Left forelimb (tissue), 1 donor: ENCODE measurements at regions not wholly inside any gene's neighbourhood (a gene's known extent, or its start where the extent isn't known, plus 50 kb on each side); places are given as distances from the start of the nearest gene placed in this dataset.
"Not testable (repeated sequence)": the region's sequence is repeated elsewhere in the genome, so short reads cannot be mapped to it uniquely, and the experiment has no call there.

Source experiments
- DNase-seq: peaks from one replicate; pipeline ENCODE4 v3.0.0-alpha.2; 2018; ENCODE audit warnings: low spot score

DNA sequence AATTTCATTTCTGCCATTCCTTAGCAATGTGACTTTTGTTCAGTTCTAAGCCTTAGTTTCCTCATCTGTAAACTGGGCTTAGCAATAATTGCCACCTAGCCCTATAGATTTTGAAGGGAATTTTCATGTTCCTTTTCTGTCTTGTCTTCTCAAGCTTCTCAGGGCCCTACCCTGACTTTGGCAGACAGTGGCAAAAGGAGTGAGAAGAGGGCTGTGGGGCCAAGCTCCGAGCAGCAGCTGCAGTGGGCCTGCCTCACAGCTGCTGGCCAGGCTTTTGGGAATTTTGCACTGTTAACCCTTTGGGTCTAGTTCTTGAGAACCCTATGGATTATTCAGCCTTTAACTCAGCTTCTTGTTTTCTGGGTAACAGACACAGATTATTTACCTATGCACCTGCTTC lies 67.6 kb upstream of the IGSF1 start:
- peak; percentile 57 for DNase-seq

DNA sequence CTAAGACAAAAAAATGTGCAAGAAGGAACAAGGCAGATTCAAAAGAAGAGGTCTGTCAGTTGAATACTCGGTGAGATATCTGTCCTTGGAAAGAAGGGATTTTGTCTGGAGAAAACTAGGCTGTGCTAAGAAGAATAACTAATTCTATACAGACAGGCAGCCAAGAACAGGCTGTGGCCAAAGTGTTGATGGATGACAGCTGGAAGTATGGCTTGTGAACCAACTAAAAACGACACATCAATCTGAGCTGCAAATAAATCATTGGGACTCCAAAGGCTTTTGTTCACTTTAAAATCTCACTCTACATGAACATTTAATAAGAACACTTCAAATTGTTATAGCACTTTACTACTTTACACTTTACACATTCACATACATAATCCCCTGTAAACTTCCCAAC lies 70.5 kb upstream of the IGSF1 start:
- DNase-seq, result no peak

DNA sequence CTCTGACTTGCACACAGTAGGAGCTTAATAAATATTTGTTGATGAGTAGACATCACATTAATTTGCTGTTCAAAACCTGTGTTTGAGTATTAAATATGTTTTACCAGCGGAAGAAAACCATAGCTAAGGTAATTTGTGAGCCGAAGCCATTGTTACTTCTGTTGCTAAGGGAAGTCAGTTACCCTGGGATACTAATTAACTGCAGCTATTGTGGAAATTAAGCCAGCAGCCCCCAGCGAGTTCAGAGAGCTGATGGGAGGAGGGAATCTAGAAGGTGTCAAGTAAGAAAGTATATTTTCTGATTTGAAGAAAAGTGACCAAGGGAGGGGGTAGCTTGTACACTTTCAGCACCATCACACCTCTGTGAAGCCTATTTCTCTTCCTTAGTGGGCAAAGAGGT lies 76.7 kb upstream of the IGSF1 start:
- no peak for DNase-seq

DNA sequence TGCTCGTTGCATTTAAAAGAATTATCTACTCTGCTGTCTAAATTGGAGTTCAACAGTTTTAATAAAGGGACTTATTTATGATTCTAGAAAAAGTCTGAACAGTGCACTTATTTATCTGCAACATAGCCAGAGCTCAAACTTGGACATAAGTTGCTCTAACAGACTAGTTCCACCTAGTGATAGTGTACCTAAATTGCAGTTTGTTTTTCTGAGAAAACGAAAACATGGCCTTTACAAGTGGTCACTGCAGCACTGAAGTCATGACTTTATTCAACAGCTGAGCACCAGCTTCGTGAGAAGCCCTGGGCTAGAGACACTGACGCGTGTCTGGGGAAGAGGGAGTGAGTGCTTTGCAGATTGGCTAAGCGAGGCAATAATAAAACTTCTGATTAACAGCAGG lies 77.3 kb upstream of the IGSF1 start:
- DNase-seq, result no peak

DNA sequence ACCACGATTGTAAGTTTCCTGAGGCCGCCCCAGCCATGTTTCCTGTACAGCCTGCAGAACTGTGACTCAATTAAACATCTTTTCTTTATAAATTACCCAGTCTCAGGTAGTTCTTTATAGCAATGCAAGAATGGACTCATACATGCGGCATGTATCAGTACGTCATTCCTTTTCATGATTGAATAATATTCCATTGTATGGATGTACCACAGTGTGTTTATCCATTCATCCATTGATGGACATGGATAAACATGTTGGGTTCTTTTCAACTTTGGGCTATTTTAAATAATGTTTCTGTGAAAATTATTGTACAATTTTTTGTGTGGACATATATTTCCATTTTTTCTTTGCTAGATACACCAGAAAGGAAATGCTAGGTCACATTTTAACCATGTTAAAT lies 99.2 kb upstream of the IGSF1 start:
- DNase-seq, result no peak

DNA sequence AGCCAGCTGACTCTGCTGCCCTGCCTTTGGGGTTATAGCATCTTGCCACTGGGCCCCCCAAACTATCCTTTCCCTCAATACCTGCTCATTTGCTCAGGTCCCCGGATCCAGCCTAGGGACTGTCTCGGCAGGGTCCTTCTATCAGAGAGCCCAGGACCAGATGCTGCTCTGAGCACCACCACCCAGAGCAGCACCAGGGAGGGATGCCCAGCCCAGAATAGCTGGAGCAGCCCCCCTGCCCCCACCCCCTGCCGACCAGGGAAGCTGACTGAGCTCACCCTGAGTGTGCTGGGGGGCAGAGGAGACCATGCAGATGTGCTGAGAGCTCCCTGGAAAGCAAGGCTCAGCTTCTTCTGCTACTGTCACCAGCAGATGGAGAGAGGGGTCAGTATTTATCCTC lies 103.6 kb upstream of the IGSF1 start:
- DNase-seq, result no peak

DNA sequence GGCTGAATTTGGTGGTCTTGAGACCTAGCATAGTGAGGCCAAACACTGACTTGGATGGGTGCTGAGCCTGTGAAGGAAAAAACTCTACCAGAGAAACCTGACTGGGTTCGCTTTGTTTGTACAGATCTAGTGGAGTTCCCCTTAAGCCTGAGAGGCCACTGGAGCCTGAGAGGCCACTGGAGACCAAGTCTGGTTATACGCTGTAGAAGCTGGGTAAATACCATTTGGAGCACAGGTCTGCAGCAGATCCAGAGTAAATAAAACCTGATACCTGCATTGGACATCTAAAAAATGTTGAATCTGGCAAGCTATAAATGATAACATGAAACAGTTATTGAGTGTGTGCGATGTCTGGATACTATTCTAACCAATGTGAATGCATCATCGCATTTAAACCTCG lies 104.3 kb upstream of the IGSF1 start:
- DNase-seq, result no peak

DNA sequence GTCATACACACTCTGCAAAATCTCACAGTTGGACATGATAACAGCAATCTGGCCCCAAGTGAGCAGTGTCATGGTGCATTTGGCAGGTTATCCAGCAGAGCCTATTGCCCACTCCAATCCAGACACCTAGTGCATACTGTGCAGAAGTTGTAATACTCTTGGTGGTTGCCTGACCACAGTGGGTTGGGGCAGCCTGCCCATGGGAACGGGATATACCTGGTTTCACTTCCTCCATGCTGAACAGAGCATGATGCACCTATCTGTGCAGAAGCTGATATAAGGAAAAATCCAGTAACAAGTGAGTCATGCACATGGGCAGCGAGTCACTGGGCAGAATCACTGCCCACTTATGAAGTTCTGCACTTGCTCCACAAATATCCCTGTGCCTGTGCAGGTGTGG lies 105.3 kb upstream of the IGSF1 start:
- no peak for DNase-seq

DNA sequence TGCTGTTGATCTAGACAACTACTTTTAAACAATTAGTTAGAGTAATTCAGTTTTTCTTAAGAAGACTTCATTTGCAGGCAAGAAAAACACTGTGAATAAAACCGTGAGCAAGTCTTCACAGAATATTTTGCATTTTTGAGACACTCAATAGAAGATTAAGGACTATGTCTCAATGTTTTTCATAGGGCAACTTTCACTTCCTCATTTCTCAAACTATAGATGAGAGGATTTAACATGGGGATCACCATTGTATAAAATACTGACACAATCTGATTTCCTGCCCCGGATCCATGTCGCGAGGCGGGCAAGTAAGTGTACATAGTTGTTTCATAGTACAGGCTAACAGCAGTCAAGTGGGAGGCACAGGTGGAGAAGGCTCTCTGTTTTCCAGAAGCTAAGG lies 108.8 kb upstream of the IGSF1 start:
- DNase-seq, result no peak

DNA sequence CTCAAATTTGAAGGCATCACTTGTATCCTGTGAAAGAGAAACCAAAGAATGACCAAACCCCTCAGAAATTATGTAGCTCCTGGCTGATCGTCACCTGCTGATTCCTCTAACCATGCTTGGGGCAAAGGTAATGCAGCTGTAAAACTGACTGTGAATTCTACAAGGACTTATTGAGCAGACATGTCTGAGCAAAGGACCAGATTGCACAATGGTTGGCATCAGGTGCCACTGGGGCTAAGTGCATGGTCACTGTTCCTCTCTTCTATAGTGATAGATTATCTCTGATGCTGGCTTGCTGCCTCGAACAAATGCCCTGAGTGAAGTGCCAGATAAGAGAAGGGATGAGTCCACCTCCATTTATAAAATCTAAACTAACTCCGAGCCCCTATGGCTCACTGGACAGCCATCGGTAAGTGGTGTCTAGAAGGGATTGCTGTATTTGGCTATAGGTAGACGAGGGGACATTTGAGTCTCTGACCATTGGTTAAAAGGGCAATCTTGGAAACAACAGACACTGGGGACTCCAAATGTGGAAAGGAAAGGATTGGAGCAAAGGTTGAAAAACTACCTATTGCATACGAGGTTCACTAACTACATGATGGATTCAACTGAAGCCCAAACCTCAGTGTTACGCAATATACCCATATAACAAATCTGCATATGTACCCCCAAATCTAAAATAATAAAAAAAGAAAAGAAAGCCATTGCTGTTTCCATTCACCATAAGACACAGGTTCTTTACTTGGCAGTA lies 110.7 kb upstream of the IGSF1 start:
- DNase-seq, result no peak

DNA sequence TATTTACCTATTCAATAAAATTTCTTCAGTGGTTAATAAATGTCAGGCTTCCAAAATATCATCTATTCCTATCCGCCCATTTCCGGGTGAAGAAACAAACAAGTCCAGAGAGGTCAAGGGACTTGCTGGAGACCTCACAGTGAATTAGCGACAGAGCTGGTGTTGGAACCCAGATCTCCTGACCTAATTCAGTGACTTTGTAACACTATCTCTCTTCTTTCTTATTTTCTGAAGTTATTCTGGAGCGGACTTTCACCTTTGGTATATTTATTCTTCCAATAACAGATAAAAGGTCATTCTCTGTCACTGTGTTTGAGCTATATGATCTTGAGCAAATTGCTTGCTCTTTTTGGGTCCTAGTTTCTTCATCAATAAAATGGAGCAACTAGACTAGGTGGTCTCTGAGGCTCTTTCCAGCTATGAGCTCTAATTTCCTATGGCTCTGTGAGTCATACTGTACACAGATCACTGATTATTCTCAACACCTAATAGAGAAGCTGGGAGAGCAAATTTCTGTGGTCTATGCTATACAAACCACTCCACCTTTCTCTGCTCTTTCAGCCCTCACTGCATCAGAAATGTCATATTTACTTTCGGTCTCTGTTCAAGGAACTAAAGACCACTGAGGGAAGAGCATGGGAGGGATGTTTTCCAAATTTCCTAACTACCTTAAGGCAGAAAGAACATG lies 113.2 kb upstream of the IGSF1 start:
- DNase-seq, result no peak

DNA sequence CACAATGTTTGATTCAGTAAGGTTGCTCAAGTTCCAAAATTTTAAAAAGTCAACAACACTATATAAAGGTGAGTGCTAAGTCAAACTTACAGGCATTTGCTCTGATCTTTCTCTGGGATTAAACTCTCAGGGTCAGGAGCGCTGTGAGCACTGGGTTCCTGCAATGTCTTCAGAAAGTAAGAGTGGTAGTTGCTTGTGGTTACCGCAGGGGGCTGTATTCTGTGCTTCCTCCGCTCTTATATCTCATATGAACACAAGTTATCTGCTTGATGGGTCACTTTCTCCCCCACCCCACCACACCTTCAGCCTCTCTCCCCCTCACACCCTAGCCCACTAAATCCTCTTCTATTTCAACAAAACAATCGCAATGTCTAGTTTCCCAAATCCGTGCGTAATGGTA lies 116.4 kb upstream of the IGSF1 start:
- no peak for DNase-seq

DNA sequence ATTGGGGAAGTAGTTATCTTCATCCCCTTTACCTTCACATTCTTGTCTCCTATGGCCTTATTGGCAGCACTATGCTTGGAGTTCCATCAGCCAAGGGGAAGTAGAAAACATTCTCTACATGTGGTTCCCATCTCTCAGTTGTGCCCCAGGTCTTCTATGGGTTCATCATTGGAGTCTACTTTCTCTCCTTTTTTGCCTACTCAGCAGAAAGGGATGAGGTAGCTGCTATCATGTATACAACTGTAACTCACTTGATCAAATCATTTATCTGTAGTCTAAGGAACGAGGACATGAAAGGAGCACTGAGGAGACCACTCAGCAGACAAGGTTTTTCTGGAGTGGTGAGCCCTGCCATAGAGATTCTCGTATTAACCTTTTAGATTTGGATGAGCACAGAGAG lies 119.0 kb upstream of the OR13H1 start:
- DNase-seq, result no peak

DNA sequence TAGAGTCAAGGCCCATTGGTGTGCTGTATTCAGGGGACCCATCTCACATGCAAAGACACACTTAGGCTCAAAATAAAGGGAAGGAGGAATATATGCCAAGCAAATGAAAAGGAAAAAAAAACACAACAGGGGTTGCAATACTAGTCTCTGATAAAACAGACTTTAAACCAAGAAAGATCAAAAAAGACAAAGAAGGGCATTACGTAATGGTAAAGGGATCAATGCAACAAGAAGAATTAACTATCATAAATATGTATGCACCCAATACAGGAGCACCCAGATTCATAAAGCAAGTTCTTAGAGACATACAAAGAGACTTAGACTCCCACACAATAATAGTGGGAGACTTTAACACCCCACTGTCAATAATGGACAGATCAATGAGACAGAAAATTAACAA lies 113.4 kb upstream of the OR13H1 start:
- DNase-seq, result not testable (repeated sequence)

DNA sequence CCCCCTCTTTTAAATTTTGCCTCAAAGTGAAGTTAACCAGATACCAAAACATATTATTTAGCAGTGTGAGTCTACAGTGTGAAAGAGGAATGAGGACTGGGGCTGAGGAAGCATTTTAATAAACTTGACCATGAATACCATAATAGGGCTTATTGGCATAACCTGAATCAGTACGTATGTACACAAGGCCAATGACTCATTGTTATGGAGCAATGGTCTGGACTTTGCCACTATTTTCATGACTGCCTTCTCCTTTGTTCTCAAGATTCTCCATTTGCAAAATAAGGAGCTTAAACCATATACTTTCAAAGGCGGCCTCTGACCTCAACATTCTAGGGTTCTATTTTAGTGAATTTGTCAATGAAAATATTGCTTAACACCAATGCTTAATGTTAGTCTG lies 102.8 kb upstream of the OR13H1 start:
- no peak for DNase-seq

DNA sequence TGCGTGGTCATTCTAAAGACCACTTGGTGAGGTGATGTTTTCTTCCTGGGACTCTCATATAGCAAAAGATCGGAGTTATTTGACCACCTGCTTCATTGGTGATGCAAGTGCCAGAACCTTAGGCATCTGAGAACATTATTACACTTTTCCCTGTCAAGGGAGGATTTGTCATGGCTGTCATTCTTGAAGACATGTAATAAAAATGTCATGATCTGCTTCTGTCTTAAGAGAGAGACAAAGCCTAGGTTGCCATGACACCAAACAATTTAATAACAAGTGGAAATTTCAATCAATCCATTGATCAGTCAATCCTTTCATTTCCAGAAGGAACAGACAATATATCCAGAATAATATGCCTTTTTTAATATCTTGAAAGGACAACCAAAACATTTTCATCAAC lies 97.9 kb upstream of the OR13H1 start:
- DNase-seq, result no peak

DNA sequence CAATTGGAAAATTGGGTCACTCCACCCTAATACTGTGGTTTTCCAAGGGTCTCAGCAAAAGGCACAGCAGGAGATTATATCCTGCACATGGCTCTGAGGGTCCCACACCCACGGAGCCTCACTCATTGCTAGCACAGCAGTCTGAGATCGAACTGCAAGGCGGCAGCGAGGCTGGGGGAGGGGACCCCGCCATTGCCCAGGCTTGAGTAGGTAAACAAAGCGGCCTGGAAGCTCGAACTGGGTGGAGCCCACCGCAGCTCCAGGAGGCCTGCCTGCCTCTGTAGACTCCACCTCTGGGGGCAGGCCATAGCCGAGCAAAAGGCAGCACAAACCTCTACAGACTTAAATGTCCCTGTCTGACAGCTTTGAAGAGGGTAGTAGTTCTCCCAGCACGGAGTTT lies 82.0 kb upstream of the OR13H1 start:
- DNase-seq, result not testable (repeated sequence)

DNA sequence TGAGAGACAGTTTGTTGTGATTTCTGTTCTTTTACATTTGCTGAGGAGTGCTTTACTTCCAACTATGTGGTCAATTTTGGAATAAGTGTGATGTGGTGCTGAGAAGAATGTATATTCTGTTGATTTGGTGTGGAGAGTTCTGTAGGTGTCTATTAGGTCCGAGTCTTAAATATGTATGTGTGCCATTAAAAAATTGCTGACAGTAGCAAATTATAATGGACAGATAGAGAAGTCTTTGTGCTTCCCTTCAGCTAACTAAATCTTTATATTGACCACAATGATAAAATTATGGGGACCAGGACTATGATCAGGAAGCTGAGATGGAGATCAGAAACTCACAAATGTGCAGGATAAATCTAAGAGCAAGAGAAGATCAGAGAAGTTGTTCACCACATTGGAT lies 70.1 kb upstream of the OR13H1 start:
- DNase-seq, result not testable (repeated sequence)

DNA sequence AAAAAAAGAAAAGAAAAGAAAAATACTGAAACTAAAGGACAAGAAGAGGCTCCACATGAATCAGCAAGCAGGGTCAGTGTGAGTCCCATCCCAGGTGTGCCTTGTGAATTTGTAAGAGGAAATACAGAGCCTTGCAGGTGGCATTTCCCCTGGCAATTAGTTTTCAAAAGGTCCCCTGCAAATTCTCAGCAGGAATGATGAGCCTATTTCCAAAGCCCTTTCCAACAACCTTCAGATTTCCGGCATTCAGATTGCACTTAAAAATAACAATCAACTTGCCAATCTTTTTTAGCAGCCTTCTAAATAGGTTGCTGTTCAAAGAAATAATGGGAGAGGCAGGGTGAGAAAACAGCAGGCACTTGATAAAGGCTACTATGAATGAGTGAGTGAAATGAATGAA lies 66.4 kb upstream of the OR13H1 start:
- DNase-seq, result no peak
